Erythroblast (primary cell): ENCODE measurements at regions not wholly inside any gene's neighbourhood (a gene's known extent, or its start where the extent isn't known, plus 50 kb on each side); places are given as distances from the start of the nearest gene placed in this dataset.
"Not testable (repeated sequence)": the region's sequence is repeated elsewhere in the genome, so short reads cannot be mapped to it uniquely, and the experiment has no call there.

ENCODE experiments used
- DNase-seq, 2 experiments: peaks; one replicate each; lab custom pipeline; 2025; lab: John Stamatoyannopoulos, UW
- GATA1 ChIP-seq: IDR thresholded peaks from 2 replicates; pipeline ENCODE4 v1.6.1; 2011; ENCODE audit warnings: low read depth, mild to moderate bottlenecking, control low read depth, low read length, moderate library complexity
- POLR2A ChIP-seq: IDR thresholded peaks from 2 replicates; pipeline ENCODE4 v1.6.1; 2011; ENCODE audit warnings: mild to moderate bottlenecking, low read length

- TF ChIP-seq POLR2A, result no peak
- TF ChIP-seq GATA1, result no peak
- DNase-seq, result no peak
Measured at GRCh38 chr6:167208819-167209576, 51.2 kb upstream of the GPR31 start.

GRCh38 chr6:167209577-167209975 lies 51.8 kb upstream of the GPR31 start:
- TF ChIP-seq GATA1 (no peak), POLR2A (no peak)

GRCh38 chr6:167210375-167211294 lies 52.9 kb upstream of the GPR31 start:
- no peak for DNase-seq
- TF ChIP-seq POLR2A, result no peak

More at GRCh38 chr6:167209577-167209975, 51.8 kb upstream of the GPR31 start:
- DNase-seq, result no peak

GRCh38 chr6:167211295-167211648 lies 53.5 kb upstream of the GPR31 start:
- DNase-seq, result no peak

GRCh38 chr6:167211881-167212712 lies 54.3 kb upstream of the GPR31 start:
- TF ChIP-seq POLR2A (no peak), GATA1 (no peak)
- no peak for DNase-seq

More at GRCh38 chr6:167211295-167211648, 53.5 kb upstream of the GPR31 start:
- no peak for TF ChIP-seq GATA1
- TF ChIP-seq POLR2A, result no peak

GRCh38 chr6:167212713-167213005 lies 54.9 kb upstream of the GPR31 start:
- no peak for DNase-seq
- TF ChIP-seq POLR2A (no peak), GATA1 (no peak)

- no peak for TF ChIP-seq POLR2A
- DNase-seq, result no peak
Measured at GRCh38 chr6:167214206-167214605, 56.4 kb upstream of the GPR31 start.

GRCh38 chr6:167215429-167216250 lies 57.9 kb upstream of the GPR31 start:
- DNase-seq, result not testable (repeated sequence)

GRCh38 chr6:167216390-167217050 lies 58.7 kb upstream of the GPR31 start:
- not testable (repeated sequence) for DNase-seq

GRCh38 chr6:167217073-167217472 lies 59.3 kb upstream of the GPR31 start:
- not testable (repeated sequence) for DNase-seq

- peak; percentile 55 to 62 for DNase-seq
Measured at GRCh38 chr6:167217951-167218759, 60.4 kb upstream of the GPR31 start.

GRCh38 chr6:167219079-167219478 lies 61.3 kb upstream of the GPR31 start:
- DNase-seq, result not testable (repeated sequence)
